H1 (cell line): ENCODE measurements at regions not wholly inside any gene's neighbourhood (a gene's known extent, or its start where the extent isn't known, plus 50 kb on each side); places are given as distances from the start of the nearest gene placed in this dataset.

Experiments
- CTCF ChIA-PET: fragments of 300-600 bp; sonication (Branson Sonifier 250); formaldehyde crosslinking; loops from one replicate; lab custom pipeline; 2021; ENCODE audit not compliant: partially characterized antibody; lab: Charles Lee
- POLR2A ChIA-PET: fragments of 300-600 bp; sonication (Branson Sonifier 250); formaldehyde crosslinking; loops from one replicate; lab custom pipeline; 2021; ENCODE audit warnings: inconsistent platforms; ENCODE audit not compliant: partially characterized antibody; lab: Charles Lee
- DNase-seq, 2 experiments: peaks; one replicate each; pipeline versions ENCODE4 v3.0.0 to v3.0.0-alpha.2; 2010 to 2022; ENCODE audit warnings: low spot score in 2 of 2, low read depth in 1 of 2, mixed read lengths in 1 of 2
- FAIRE-seq: peaks from 2 replicates; lab custom pipeline; 2011; peaks lifted over from hg19 to GRCh38; lab: Jason Lieb, UNC
- H2AFZ ChIP-seq: 2 replicates; pipeline ENCODE4 v1.8.1; 2012; ENCODE audit warnings: low read length, inconsistent platforms
- H2AK5ac ChIP-seq: 2 replicates; pipeline ENCODE4 v1.6.1; 2013; ENCODE audit warnings: low read depth, low read length
- H2BK120ac ChIP-seq: replicated peaks from 2 replicates; pipeline ENCODE3; 2013; ENCODE audit warnings: low read depth, low read length, inconsistent platforms
- H2BK12ac ChIP-seq: 2 replicates; pipeline ENCODE4 v1.6.1; 2013; ENCODE audit warnings: low read depth, low read length
- H2BK15ac ChIP-seq: 2 replicates; pipeline ENCODE4 v1.6.1; 2013; ENCODE audit warnings: low read length
- H2BK20ac ChIP-seq: 2 replicates; pipeline ENCODE4 v1.6.1; 2013; ENCODE audit warnings: low read length
- H2BK5ac ChIP-seq: 2 replicates; pipeline ENCODE4 v1.6.1; 2013; ENCODE audit warnings: low read depth, low read length
- H3K14ac ChIP-seq: 2 replicates; pipeline ENCODE4 v1.6.1; 2013; ENCODE audit warnings: inconsistent platforms; ENCODE audit not compliant: insufficient read length
- H3K18ac ChIP-seq: 2 replicates; pipeline ENCODE4 v1.6.1; 2013; ENCODE audit warnings: low read length; ENCODE audit errors: extremely low read depth
- H3K23ac ChIP-seq: 2 replicates; pipeline ENCODE4 v1.6.1; 2013; ENCODE audit warnings: inconsistent platforms; ENCODE audit not compliant: insufficient read length
- H3K23me2 ChIP-seq: 2 replicates; pipeline ENCODE4 v1.6.1; 2013; ENCODE audit warnings: low read depth, low read length
- H3K27ac ChIP-seq: 2 replicates; pipeline ENCODE4 v1.6.1; 2011; ENCODE audit warnings: low read depth, low read length, inconsistent platforms
- H3K27me3 ChIP-seq, 4 experiments: replicated peaks in 1 of 4; 1 replicate in 1 of 4; 2 replicates in 3 of 4; pipeline versions ENCODE4 v1.6.1 to v1.8.1; 2011 to 2013; ENCODE audit warnings: low read length in 3 of 4, mild to moderate bottlenecking in 3 of 4, inconsistent platforms in 2 of 4, mixed read lengths in 2 of 4, moderate library complexity in 1 of 4; ENCODE audit not compliant: control insufficient read depth in 3 of 4, insufficient read depth in 3 of 4; ENCODE audit errors: extremely low read depth in 1 of 4
- H3K36me3 ChIP-seq, 4 experiments: 2 replicates each; pipeline versions ENCODE4 v1.6.1 to v1.8.1; 2011 to 2013; ENCODE audit warnings: mild to moderate bottlenecking in 4 of 4, low read length in 3 of 4, moderate library complexity in 2 of 4, control low read depth in 1 of 4, inconsistent platforms in 1 of 4; ENCODE audit not compliant: insufficient read depth in 4 of 4, control insufficient read depth in 2 of 4
- H3K4ac ChIP-seq: replicated peaks from 2 replicates; pipeline ENCODE3; 2013; ENCODE audit warnings: low read length, low read depth, mixed read lengths, inconsistent platforms; ENCODE audit not compliant: insufficient read length
- H3K4me1 ChIP-seq, 4 experiments: replicated peaks in 1 of 4; 1 replicate in 1 of 4; 2 replicates in 3 of 4; pipeline versions ENCODE4 v1.6.1 to v1.8.1; 2011 to 2013; ENCODE audit warnings: low read length in 3 of 4, inconsistent platforms in 2 of 4, mixed read lengths in 1 of 4; ENCODE audit not compliant: insufficient read depth in 4 of 4, control insufficient read depth in 3 of 4
- H3K4me2 ChIP-seq, 2 experiments: 2 replicates each; pipeline versions ENCODE4 v1.6.1 to v1.8.1; 2011 to 2013; ENCODE audit warnings: low read depth in 2 of 2, low read length in 2 of 2, control low read depth in 1 of 2, inconsistent platforms in 1 of 2, mild to moderate bottlenecking in 1 of 2; ENCODE audit not compliant: insufficient read depth in 1 of 2
- H3K4me3 ChIP-seq, 4 experiments: fragments of 200-600, 300-600 bp in 1 of 4; sonication (generic), shearing (Covaris generic), sonication (Bioruptor Twin) in 1 of 4; 2 replicates each; pipeline versions ENCODE4 v1.5.1 to v1.8.1; 2011 to 2016; ENCODE audit warnings: low read length in 4 of 4, low read depth in 3 of 4, control low read depth in 2 of 4, inconsistent platforms in 2 of 4, mild to moderate bottlenecking in 2 of 4, mixed read lengths in 1 of 4, moderate library complexity in 1 of 4; ENCODE audit not compliant: insufficient read depth in 2 of 4; ENCODE audit errors: extremely low read depth in 1 of 4
- H3K56ac ChIP-seq: replicated peaks from 2 replicates; pipeline ENCODE3; 2013; ENCODE audit warnings: low read depth, mild to moderate bottlenecking, mixed read lengths, low read length, inconsistent platforms; ENCODE audit not compliant: insufficient read length
- H3K79me1 ChIP-seq: 2 replicates; pipeline ENCODE4 v1.6.1; 2013; ENCODE audit warnings: low read depth, low read length, control low read depth
- H3K79me2 ChIP-seq, 2 experiments: 2 replicates each; pipeline versions ENCODE4 v1.6.1 to v1.8.1; 2012 to 2013; ENCODE audit warnings: low read length in 2 of 2, mild to moderate bottlenecking in 2 of 2, inconsistent platforms in 1 of 2; ENCODE audit not compliant: insufficient read depth in 2 of 2, control insufficient read depth in 1 of 2
- H3K9ac ChIP-seq, 4 experiments: replicated peaks in 1 of 4; 1 replicate in 1 of 4; 2 replicates in 3 of 4; pipeline versions ENCODE4 v1.6.1 to v1.8.1; 2011 to 2013; ENCODE audit warnings: low read depth in 3 of 4, low read length in 3 of 4, control low read depth in 2 of 4, mild to moderate bottlenecking in 2 of 4, moderate library complexity in 2 of 4, inconsistent platforms in 1 of 4; ENCODE audit errors: extremely low read depth in 1 of 4
- H3K9me3 ChIP-seq, 2 experiments: 2 replicates each; pipeline versions ENCODE4 v1.6.1 to v1.8.1; 2012 to 2013; ENCODE audit warnings: mild to moderate bottlenecking in 2 of 2, moderate library complexity in 2 of 2, control low read depth in 1 of 2, inconsistent platforms in 1 of 2, low read depth in 1 of 2, low read length in 1 of 2, mixed read lengths in 1 of 2; ENCODE audit not compliant: insufficient read depth in 2 of 2
- H4K20me1 ChIP-seq, 2 experiments: replicated peaks in 1 of 2; 2 replicates each; pipeline versions ENCODE3 to v1.8.1; 2011 to 2013; ENCODE audit warnings: inconsistent platforms in 2 of 2, low read length in 2 of 2, mild to moderate bottlenecking in 1 of 2; ENCODE audit not compliant: insufficient read depth in 2 of 2, control insufficient read depth in 1 of 2
- H4K5ac ChIP-seq: 2 replicates; pipeline ENCODE4 v1.6.1; 2013; ENCODE audit warnings: low read length, low read depth, mixed read lengths, inconsistent platforms; ENCODE audit not compliant: insufficient read length
- H4K8ac ChIP-seq: 2 replicates; pipeline ENCODE4 v1.8.0; 2013; ENCODE audit warnings: mild to moderate bottlenecking, moderate library complexity, low read length, inconsistent platforms; ENCODE audit not compliant: insufficient read depth; ENCODE audit errors: extremely low read depth
- H4K91ac ChIP-seq: replicated peaks from 2 replicates; pipeline ENCODE3; 2013; ENCODE audit warnings: low read length, mixed read lengths, inconsistent platforms; ENCODE audit not compliant: insufficient read length
- ATF3 ChIP-seq: IDR thresholded peaks from 2 replicates; pipeline ENCODE4 v1.6.1; 2011; ENCODE audit warnings: low read depth, mild to moderate bottlenecking, low read length; ENCODE audit not compliant: insufficient read depth
- BCL11A ChIP-seq, 2 experiments: IDR thresholded peaks; one replicate each; pipeline ENCODE4 v1.6.1; 2011; ENCODE audit warnings: low read depth in 2 of 2, low read length in 2 of 2, mild to moderate bottlenecking in 2 of 2
- BRCA1 ChIP-seq: IDR thresholded peaks from 2 replicates; pipeline ENCODE4 v1.6.1; 2012; ENCODE audit warnings: low read depth, low read length, improper control_type of control experiment
- CTBP2 ChIP-seq: IDR thresholded peaks from 2 replicates; pipeline ENCODE4 v1.7.0; 2011; ENCODE audit warnings: borderline replicate concordance, mild to moderate bottlenecking, moderate library complexity, mixed read lengths, low read length; ENCODE audit not compliant: insufficient read depth, insufficient read length
- E2F6 ChIP-seq: IDR thresholded peaks from 2 replicates; pipeline ENCODE4 v1.6.1; 2012; ENCODE audit warnings: inconsistent platforms
- GTF2F1 ChIP-seq: IDR thresholded peaks from 2 replicates; pipeline ENCODE4 v1.6.1; 2012; ENCODE audit warnings: low read depth, low read length, improper control_type of control experiment, borderline replicate concordance
- JUN ChIP-seq: IDR thresholded peaks from 2 replicates; pipeline ENCODE4 v1.6.1; 2011; ENCODE audit warnings: low read depth, mild to moderate bottlenecking, improper control_type of control experiment, low read length
- POLR2A ChIP-seq, 2 experiments: IDR thresholded peaks; 1 replicate in 1 of 2; 2 replicates in 1 of 2; pipeline ENCODE4 v1.6.1; 2011; ENCODE audit warnings: low read depth in 2 of 2, low read length in 2 of 2, mild to moderate bottlenecking in 2 of 2; ENCODE audit errors: control extremely low read depth in 1 of 2
- RFX5 ChIP-seq: IDR thresholded peaks from 2 replicates; pipeline ENCODE4 v1.6.1; 2011; ENCODE audit warnings: low read depth, low read length, improper control_type of control experiment, borderline replicate concordance
- SAP30 ChIP-seq: fragments of 300-600 bp; sonication (generic); IDR thresholded peaks from 2 replicates; pipeline ENCODE4 v1.7.1; 2012; ENCODE audit warnings: low read length, moderate library complexity, mild to moderate bottlenecking, inconsistent platforms; ENCODE audit not compliant: insufficient read depth, insufficient replicate concordance
- SIX5 ChIP-seq: IDR thresholded peaks from 2 replicates; pipeline ENCODE4 v1.6.1; 2011; ENCODE audit warnings: mild to moderate bottlenecking, low read depth, low read length
- SP1 ChIP-seq: IDR thresholded peaks from 2 replicates; pipeline ENCODE4 v1.6.1; 2011; ENCODE audit warnings: low read depth, low read length
- TAF7 ChIP-seq: optimal IDR thresholded peaks from 2 replicates; pipeline ENCODE3; 2011; ENCODE audit warnings: low read depth, mild to moderate bottlenecking, inconsistent platforms, low read length, moderate library complexity, borderline replicate concordance
- TEAD4 ChIP-seq: IDR thresholded peaks from 2 replicates; pipeline ENCODE4 v1.6.1; 2012; ENCODE audit warnings: low read depth, low read length, inconsistent platforms, mixed read lengths
- WGBS, 2 experiments: shearing (Covaris generic) in 1 of 2; methylation state at CpG; one replicate each; pipeline versions ENCODE4 v1.1.6 to v1.1.7; 2013 to 2015; ENCODE audit warnings: low lambda C conversion rate in 2 of 2, mixed read lengths in 2 of 2, inconsistent platforms in 1 of 2, low coverage in 1 of 2, missing lambda C conversion rate in 1 of 2; ENCODE audit not compliant: insufficient replicate concordance in 2 of 2, insufficient coverage in 1 of 2, insufficient read length in 1 of 2; ENCODE audit errors: extremely low coverage in 1 of 2, missing lambda C conversion rate in 1 of 2; 5-methylcytosine and 5-hydroxymethylcytosine counted together

- no peaks in the 10 kb centered on the region for H3K79me1 ChIP-seq
- no peaks in the 10 kb centered on the region for H3K4me1 ChIP-seq
- no peak for FAIRE-seq
- H3K27me3 ChIP-seq, result no peaks in the 10 kb centered on the region
- no peak overlapping the region for H3K14ac ChIP-seq
- no peak overlapping the region for H3K56ac ChIP-seq
- DNase-seq, result no peak
- CTCF ChIA-PET, result no interaction called here
- peaks cover 44 to 45% of the 10 kb centered on the region in 2 experiments for H3K9me3 ChIP-seq
- no peak overlapping the region for H2BK15ac ChIP-seq
- no peaks in the 10 kb centered on the region for H4K20me1 ChIP-seq
- no peak overlapping the region for H3K4me2 ChIP-seq
- no peak overlapping the region for H3K4ac ChIP-seq
- no peaks in the 10 kb centered on the region for H3K79me2 ChIP-seq
- 54% methylated on average over 3 of the region's 3 CpGs; no CpG with 5 or more reads in 1 of the 2 experiments for WGBS, 2 experiments
- no peak overlapping the region for H4K8ac ChIP-seq
- no peaks in the 10 kb centered on the region for H3K23me2 ChIP-seq
- H2AFZ ChIP-seq, result no peak overlapping the region
- no peak overlapping the region for H3K18ac ChIP-seq
- no peak overlapping the region for H2BK12ac ChIP-seq
- H2AK5ac ChIP-seq, result no peak overlapping the region
- no peak overlapping the region for H3K9ac ChIP-seq
- H2BK20ac ChIP-seq, result no peak overlapping the region
- POLR2A ChIA-PET, result no interaction called here
- no peak overlapping the region for H2BK120ac ChIP-seq
- H4K5ac ChIP-seq, result no peak overlapping the region
- no peak overlapping the region for H3K4me3 ChIP-seq
- no peak overlapping the region for H3K27ac ChIP-seq
- H4K91ac ChIP-seq, result no peak overlapping the region
- no peak overlapping the region for H2BK5ac ChIP-seq
- no peak overlapping the region for H3K23ac ChIP-seq
- no peaks in the 10 kb centered on the region; a peak in 1 of 8 replicates for H3K36me3 ChIP-seq
- TF ChIP-seq RFX5, result no peak
- TF ChIP-seq JUN, result no peak
- TF ChIP-seq SAP30, result no peak
- TF ChIP-seq SP1, result no peak
- TF ChIP-seq BRCA1, result no peak
- no peak for TF ChIP-seq TAF7
- no peak for TF ChIP-seq SIX5
- no peak for TF ChIP-seq CTBP2
- TF ChIP-seq POLR2A (IDR thresholded peaks at IDR 0.05; ENCODE audit: control extremely low read depth in 1 of 2, low read depth in 2 of 2, low read length in 2 of 2), result no peak
- no peak for TF ChIP-seq ATF3
- TF ChIP-seq E2F6, result no peak
- no peak for TF ChIP-seq BCL11A (IDR thresholded peaks at IDR 0.05; ENCODE audit: low read depth in 2 of 2, low read length in 2 of 2)
- TF ChIP-seq TEAD4, result no peak
- no peak for TF ChIP-seq GTF2F1
Measured at GRCh38 chr11:54832676-54833075, 126.0 kb downstream of the OR4A5 start.
